ENCODE measurements at regions not wholly inside any gene's neighbourhood (a gene's known extent, or its start where the extent isn't known, plus 50 kb on each side); places are given as distances from the start of the nearest gene placed in this dataset.

- CTCF ChIA-PET (ENCODE audit: unreplicated experiment) = no interaction called here
Measured at GRCh38 chr13:104553896-104554295, 1487.7 kb upstream of the SLC10A2 start.

GRCh38 chr13:104553186-104553585 lies 1487.0 kb upstream of the SLC10A2 start:
- H3K4me2 ChIP-seq (ENCODE audit: low read length) = no peak overlapping the region
- H3K4me1 ChIP-seq (ENCODE audit: insufficient read depth, low read length, poor library complexity, severe bottlenecking) = no peaks in the 10 kb centered on the region
- ChIA-PET CTCF (ENCODE audit: unreplicated experiment) (no interaction called here), POLR2A (no interaction called here)
- no peak overlapping the region for H2AFZ ChIP-seq (ENCODE audit: low read length)
- DNase-seq (ENCODE audit: low spot score) = no peak
- TF ChIP-seq EZH2phosphoT487 (IDR thresholded peaks at IDR 0.05; ENCODE audit: borderline replicate concordance, low read depth, low read length) = no peak
- TF ChIP-seq CTCF (conservative IDR thresholded peaks at IDR 0.05; ENCODE audit: low read length) = no peak
- H3K9me3 ChIP-seq (ENCODE audit: low read length) = no peaks in the 10 kb centered on the region
- H3K4me3 ChIP-seq (ENCODE audit: low read depth, low read length, poor library complexity, severe bottlenecking) = no peak overlapping the region
- H3K36me3 ChIP-seq (ENCODE audit: insufficient read depth, low read length) = no peaks in the 10 kb centered on the region
- no peak overlapping the region for H3K27ac ChIP-seq (ENCODE audit: low read depth, low read length, poor library complexity, severe bottlenecking)
- intact Hi-C loops (cut with micrococcal nuclease; ENCODE audit: unreplicated experiment) = no loop called here
- H3K79me2 ChIP-seq (ENCODE audit: insufficient read depth, low read depth, low read length) = no peaks in the 10 kb centered on the region
- no TSS peak for BruUV-seq (replicated peaks)
- H4K20me1 ChIP-seq (ENCODE audit: insufficient read depth, low read length) = no peaks in the 10 kb centered on the region
- no peaks in the 10 kb centered on the region for H3K9me2 ChIP-seq (ENCODE audit: insufficient read depth, low read length)

More at GRCh38 chr13:104553896-104554295, 1487.7 kb upstream of the SLC10A2 start:
- Histone ChIP-seq H3K4me2 (ENCODE audit: low read length) (no peak overlapping the region), H3K4me1 (ENCODE audit: insufficient read depth, low read length, poor library complexity, severe bottlenecking) (no peaks in the 10 kb centered on the region), H2AFZ (ENCODE audit: low read length) (no peak overlapping the region), H3K79me2 (ENCODE audit: insufficient read depth, low read depth, low read length) (no peaks in the 10 kb centered on the region), H3K36me3 (ENCODE audit: insufficient read depth, low read length) (no peaks in the 10 kb centered on the region), H3K9me2 (ENCODE audit: insufficient read depth, low read length) (no peaks in the 10 kb centered on the region), H3K4me3 (ENCODE audit: low read depth, low read length, poor library complexity, severe bottlenecking) (no peak overlapping the region), H3K27ac (ENCODE audit: low read depth, low read length, poor library complexity, severe bottlenecking) (no peak overlapping the region), H4K20me1 (ENCODE audit: insufficient read depth, low read length) (no peaks in the 10 kb centered on the region), H3K9me3 (ENCODE audit: low read length) (no peaks in the 10 kb centered on the region)
- no TSS peak for BruUV-seq (replicated peaks)
- TF ChIP-seq EZH2phosphoT487 (IDR thresholded peaks at IDR 0.05; ENCODE audit: borderline replicate concordance, low read depth, low read length) = no peak
- DNase-seq (ENCODE audit: low spot score) = no peak
- intact Hi-C loops (cut with micrococcal nuclease; ENCODE audit: unreplicated experiment) = no loop called here
- POLR2A ChIA-PET = no interaction called here

GRCh38 chr13:104534847-104535246 lies 1468.6 kb upstream of the SLC10A2 start:
- no peaks in the 10 kb centered on the region for H3K9me3 ChIP-seq (ENCODE audit: low read length)
- peak; percentile 0 for DNase-seq (ENCODE audit: low spot score)
- POLR2A ChIA-PET = no interaction called here

More at GRCh38 chr13:104534847-104535246, 1468.6 kb upstream of the SLC10A2 start:
- Histone ChIP-seq H3K4me1 (ENCODE audit: insufficient read depth, low read length, poor library complexity, severe bottlenecking) (no peaks in the 10 kb centered on the region), H3K36me3 (ENCODE audit: insufficient read depth, low read length) (no peaks in the 10 kb centered on the region), H3K4me3 (ENCODE audit: low read depth, low read length, poor library complexity, severe bottlenecking) (no peak overlapping the region), H3K9me2 (ENCODE audit: insufficient read depth, low read length) (no peaks in the 10 kb centered on the region), H3K4me2 (ENCODE audit: low read length) (no peak overlapping the region), H4K20me1 (ENCODE audit: insufficient read depth, low read length) (no peaks in the 10 kb centered on the region), H2AFZ (ENCODE audit: low read length) (no peak overlapping the region), H3K27ac (ENCODE audit: low read depth, low read length, poor library complexity, severe bottlenecking) (no peak overlapping the region), H3K79me2 (ENCODE audit: insufficient read depth, low read depth, low read length) (no peaks in the 10 kb centered on the region)
- BruUV-seq (replicated peaks) = no TSS peak
- no peak for TF ChIP-seq EZH2phosphoT487 (IDR thresholded peaks at IDR 0.05; ENCODE audit: borderline replicate concordance, low read depth, low read length)
- peak; percentile 43 for TF ChIP-seq CTCF (conservative IDR thresholded peaks at IDR 0.05; ENCODE audit: low read length)
- intact Hi-C loops (cut with micrococcal nuclease; ENCODE audit: unreplicated experiment) = no loop called here
- CTCF ChIA-PET (ENCODE audit: unreplicated experiment) = no interaction called here

Measured in OCI-LY7 (cell line).